DMS53 treated with DMSO at 0.1 percent for 48 hours (cell line): ENCODE measurements at regions not wholly inside any gene's neighbourhood (a gene's known extent, or its start where the extent isn't known, plus 50 kb on each side); places are given as distances from the start of the nearest gene placed in this dataset.

ENCODE experiments used
- DNase-seq: peaks from one replicate; lab custom pipeline; 2025; ENCODE audit not compliant: unreplicated experiment; lab: John Stamatoyannopoulos, UW

- no peak for DNase-seq
Observed at GRCh38 chrX:39648548-39649254, 449.1 kb downstream of the BCOR start.

GRCh38 chrX:39650768-39651347, 446.9 kb downstream of the BCOR start:
- no peak for DNase-seq

DNA sequence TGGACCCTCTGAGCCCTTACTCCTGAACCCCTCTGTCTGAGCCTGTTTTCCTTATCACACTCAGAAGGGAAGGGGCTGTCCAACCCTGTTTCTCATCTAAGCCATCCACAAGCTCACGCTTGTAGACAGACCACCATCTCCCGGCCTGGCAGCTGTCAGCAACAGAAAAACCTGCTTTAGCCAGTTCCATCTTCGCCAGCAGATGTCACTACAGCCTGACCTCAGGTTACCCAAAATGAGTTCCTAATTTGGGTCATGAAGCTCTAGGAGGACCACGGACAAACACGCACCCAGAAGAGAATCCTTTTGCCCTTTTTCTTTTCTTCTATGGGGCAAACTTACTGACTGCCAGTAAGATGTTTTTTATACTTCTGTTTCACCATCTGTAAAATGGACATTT, 445.4 kb downstream of the BCOR start:
- no peak for DNase-seq

DNA sequence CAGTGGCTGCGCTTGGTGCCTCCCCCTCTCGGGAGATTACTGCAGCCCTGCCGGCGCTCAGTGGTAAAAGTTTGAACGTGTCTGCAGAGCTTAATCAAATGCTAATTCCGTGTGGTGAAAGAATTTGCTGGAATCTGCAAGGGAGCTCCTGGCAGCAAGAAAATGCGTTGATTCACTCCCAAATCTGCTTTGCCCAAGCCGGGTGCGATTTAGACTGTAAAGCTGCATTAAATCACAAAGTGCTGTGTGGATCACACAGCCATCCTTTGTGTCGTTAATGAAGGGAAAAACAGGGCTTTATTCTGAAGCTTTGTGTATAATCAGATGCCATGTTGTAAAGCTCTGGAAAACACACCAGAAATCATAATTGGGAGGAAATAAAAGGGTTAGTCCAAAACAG, 444.1 kb downstream of the BCOR start:
- no peak for DNase-seq

DNA sequence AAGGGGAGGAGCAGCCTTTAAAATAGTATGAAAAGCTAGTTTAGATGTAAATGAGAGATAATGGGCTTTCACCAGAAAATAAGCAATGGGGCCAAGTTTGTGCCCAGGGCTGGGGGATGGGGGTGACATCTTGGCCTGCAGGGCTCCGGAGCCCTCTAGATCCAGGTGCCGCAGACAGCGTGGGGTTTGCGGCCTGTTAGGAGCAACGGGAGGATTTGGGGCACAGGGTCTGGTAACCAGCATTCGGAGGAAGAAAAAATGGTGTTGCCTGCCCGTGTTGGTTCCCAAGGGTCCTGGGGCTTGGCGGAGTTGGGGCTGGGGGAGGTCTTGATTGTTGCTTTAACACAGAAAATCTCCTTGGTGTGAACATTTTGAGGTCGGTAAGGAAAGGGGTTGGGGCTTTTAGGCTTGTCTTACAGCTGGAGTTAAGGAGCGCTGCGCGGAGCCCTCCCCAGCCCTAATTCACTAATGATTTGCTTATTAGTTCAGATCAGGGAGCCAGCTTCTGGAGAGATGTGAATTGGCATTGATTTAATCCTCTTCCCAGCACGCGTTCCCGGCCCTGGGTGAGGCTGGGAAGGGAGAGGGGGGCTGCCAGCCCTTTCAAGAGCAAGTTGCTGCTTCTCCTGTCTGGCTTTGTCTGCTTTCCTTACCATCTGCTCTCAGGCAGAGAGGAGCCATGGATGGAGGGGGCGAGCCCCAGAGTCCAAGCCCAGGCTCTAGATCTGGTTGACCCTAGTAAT, 443.4 kb downstream of the BCOR start:
- no peak for DNase-seq

- no peak for DNase-seq
Observed at GRCh38 chrX:39654952-39655351, 442.8 kb downstream of the BCOR start.

GRCh38 chrX:39661116-39661907, 436.4 kb downstream of the BCOR start:
- no peak for DNase-seq

DNA sequence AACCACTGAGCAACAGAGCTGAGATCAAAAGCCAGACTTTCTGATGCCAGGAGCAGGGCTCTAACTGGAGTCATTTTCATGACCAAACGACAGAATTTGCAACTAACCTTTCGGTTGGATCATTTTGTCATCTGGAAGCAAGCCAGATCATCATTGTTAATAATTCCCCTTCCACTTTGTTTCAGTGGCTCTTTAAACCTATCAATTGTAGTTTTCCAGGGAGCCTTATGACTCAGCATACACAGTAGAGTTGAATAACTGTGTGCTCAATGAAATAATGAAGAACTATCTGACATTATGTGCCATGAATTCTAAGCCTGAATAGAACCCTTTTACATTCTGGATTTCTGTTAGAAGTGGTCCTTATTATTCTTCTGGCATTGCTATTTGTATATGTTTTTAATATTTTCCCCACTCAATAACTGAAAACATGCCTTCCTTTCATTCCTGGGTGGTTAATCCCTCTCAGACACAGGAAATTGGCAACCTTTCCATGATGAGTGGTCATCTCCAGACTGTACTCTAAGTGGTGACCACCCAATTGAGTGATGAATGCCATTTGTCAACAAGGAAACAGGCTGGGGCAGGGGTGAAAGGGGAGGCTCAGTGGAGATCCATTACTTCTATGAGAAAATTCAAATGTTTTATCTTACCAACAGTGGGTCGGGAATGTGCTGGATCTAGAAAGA, 431.8 kb downstream of the BCOR start:
- no peak for DNase-seq

- DNase-seq, result no peak
Observed at GRCh38 chrX:39667191-39667590, 430.6 kb downstream of the BCOR start.

GRCh38 chrX:39667736-39668482, 429.8 kb downstream of the BCOR start:
- no peak for DNase-seq

- no peak for DNase-seq
Observed at GRCh38 chrX:39669668-39670067, 428.1 kb downstream of the BCOR start.

GRCh38 chrX:39670281-39670680, 427.5 kb downstream of the BCOR start:
- no peak for DNase-seq

DNA sequence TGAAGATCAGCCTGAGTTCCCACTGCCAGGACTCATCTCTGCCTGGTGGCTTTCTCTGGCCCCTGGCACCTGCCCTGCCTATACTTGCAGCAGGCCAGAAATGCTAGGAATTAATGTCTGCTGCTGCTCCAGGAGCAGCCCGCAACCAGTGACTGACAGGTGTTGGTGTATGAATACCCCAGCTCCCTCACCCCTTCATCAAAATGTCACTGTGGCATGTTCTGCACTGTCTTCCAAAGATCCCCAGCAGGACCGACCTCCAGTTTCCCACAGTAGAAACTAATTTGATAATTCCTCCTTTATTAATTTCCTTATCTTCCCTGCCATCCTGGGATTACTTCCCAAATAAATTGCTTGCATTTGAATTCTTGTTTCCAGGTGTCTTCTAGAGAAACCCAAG, 425.4 kb downstream of the BCOR start:
- no peak for DNase-seq

GRCh38 chrX:39674490-39675161, 423.1 kb downstream of the BCOR start:
- no peak for DNase-seq

DNA sequence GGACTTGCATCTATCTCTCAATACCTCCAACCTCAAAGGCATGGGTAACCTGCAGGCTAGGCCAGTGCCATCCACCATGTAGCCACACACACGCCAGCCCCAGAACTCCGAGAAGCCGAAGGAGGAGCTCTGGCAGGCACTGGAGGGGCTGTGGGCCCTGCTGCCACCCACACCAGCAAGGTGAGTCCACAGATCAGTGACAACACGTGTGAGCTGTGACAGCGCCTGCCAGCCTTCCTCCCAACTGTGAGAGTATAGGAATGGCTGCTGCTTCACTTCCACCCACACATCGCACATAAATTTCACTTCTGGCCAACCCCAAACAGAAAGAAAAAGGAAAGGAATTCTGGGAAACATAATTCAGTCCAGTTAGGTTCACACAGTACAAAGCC, 422.6 kb downstream of the BCOR start:
- DNase-seq, result no peak

- DNase-seq, result no peak
Observed at GRCh38 chrX:39675619-39676018, 422.1 kb downstream of the BCOR start.

GRCh38 chrX:39676434-39676833, 421.3 kb downstream of the BCOR start:
- no peak for DNase-seq

DNA sequence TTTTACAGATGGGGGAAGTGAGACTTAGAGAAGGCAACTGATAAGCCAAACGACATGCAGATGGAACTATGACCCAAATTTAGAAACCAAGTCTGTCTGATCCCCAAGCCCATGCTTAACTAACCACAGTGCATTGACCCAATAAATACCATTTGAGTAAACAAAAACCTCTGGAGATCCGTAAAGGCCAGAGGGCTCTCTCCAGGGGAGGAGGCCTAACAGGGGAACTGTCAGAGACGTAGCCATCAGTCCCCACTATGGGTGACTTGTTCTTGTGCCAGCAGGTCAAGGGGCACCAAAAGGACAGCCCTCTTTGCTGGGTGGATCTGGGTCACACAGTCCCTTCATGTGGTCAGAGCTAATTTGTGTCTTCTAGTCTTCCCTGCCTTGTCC, 420.2 kb downstream of the BCOR start:
- DNase-seq, result no peak

- DNase-seq, result no peak
Observed at GRCh38 chrX:39677978-39678791, 419.6 kb downstream of the BCOR start.
